AG04449 (cell line): ENCODE measurements at regions not wholly inside any gene's neighbourhood (a gene's known extent, or its start where the extent isn't known, plus 50 kb on each side); places are given as distances from the start of the nearest gene placed in this dataset.
"Not testable (repeated sequence)": the region's sequence is repeated elsewhere in the genome, so short reads cannot be mapped to it uniquely, and the experiment has no call there.

Experiments used
- CTCF ChIA-PET: fragments of 350-600 bp; formaldehyde crosslinking; extraction: SDS; loops from one replicate; lab custom pipeline; 2021; ENCODE audit warnings: antibody characterized with exemption; lab: Yijun Ruan, JAX
- POLR2A ChIA-PET: fragments of 400-600, 350-600 bp; formaldehyde crosslinking; extraction: SDS; loops from one replicate; lab custom pipeline; 2020; ENCODE audit warnings: antibody characterized with exemption, inconsistent platforms; lab: Yijun Ruan, JAX
- DNase-seq: peaks from one replicate; pipeline ENCODE4 v3.0.0-alpha.2; 2010; ENCODE audit warnings: low read depth, low spot score
- H3K4me3 ChIP-seq: 2 replicates; pipeline ENCODE4 v1.5.1; 2011; ENCODE audit warnings: low read depth, mild to moderate bottlenecking, control low read depth, low read length
- TF ChIP-seq, protein P1 (sequence below): IDR thresholded peaks from one replicate; pipeline ENCODE4 v1.5.1; 2011; ENCODE audit warnings: mild to moderate bottlenecking, moderate library complexity, low read length, control low read depth, inconsistent platforms; ENCODE audit not compliant: insufficient read depth; ENCODE audit errors: missing control alignments

DNA sequence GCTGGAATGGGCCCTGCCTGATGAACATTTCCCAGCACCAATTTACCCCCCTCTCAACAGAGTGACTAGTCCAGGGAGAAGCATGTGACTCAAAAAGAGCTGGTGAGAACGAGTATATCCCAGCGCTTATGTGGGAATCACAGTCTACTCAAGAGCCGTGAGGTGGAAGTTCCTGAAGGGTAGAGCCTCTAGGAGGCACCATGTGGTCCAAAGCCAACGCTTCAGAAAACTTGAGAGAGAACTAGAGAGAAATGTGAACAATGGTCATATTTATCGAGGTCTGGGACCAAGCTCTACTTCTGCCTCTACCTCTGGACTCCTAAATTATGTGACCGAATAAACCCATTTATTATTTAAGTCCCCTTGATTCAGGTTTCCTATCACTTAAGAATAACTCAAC, 111.0 kb upstream of the RAP2B start:
- POLR2A ChIA-PET: interaction anchor here (1.5 kb wide), 1 partner anchor 110 kb away, joined by 10 read pairs; no protein-coding TSS in a partner anchor

DNA sequence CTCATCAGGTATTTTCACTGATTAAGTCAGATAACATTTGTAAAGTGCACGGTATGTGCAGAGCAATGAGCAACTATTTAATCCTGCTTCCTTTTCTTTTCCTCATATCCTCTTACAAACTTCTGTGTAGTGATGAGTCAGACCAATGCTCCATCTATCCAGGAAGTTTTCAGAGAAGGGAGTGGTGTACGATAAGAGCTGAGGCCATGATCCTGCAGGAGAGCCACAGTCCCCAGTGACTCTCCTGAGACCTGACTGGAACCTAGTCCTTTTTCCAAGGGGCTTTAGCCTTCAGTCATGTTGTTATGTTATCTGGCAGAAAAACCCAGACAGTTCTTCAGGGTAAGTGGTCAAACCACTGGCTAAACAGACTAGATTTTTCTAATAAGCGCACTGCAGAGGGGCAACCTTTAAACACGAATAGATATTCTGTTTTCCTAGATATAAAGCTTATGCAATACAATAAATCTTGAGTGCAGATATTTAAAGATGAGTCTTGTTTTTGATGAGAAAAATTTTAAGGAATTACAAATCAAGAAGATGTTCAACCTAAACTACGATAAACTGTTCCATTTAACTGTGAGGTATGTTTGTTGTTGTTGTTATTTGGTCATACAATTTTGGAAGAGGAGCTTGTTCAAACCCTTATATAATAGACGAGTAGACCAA, 110.5 kb upstream of the RAP2B start:
- POLR2A ChIA-PET: interaction anchor here (0.6 to 1.5 kb wide), 2 partner anchors 89 to 110 kb away, joined by 3 to 10 read pairs; no protein-coding TSS in a partner anchor
- no peak for DNase-seq
- TF ChIP-seq, protein P1, sequence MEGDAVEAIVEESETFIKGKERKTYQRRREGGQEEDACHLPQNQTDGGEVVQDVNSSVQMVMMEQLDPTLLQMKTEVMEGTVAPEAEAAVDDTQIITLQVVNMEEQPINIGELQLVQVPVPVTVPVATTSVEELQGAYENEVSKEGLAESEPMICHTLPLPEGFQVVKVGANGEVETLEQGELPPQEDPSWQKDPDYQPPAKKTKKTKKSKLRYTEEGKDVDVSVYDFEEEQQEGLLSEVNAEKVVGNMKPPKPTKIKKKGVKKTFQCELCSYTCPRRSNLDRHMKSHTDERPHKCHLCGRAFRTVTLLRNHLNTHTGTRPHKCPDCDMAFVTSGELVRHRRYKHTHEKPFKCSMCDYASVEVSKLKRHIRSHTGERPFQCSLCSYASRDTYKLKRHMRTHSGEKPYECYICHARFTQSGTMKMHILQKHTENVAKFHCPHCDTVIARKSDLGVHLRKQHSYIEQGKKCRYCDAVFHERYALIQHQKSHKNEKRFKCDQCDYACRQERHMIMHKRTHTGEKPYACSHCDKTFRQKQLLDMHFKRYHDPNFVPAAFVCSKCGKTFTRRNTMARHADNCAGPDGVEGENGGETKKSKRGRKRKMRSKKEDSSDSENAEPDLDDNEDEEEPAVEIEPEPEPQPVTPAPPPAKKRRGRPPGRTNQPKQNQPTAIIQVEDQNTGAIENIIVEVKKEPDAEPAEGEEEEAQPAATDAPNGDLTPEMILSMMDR: no peak
- no peak overlapping the region for H3K4me3 ChIP-seq
- CTCF ChIA-PET: interaction anchor here (1.0 to 4.2 kb wide), 4 partner anchors 9 to 113 kb away, joined by 3 to 19 read pairs (median 6); partner anchors contain the start of gene RAP2B

More for the DNA sequence above, 111.0 kb upstream of the RAP2B start:
- DNase-seq: no peak
- CTCF ChIA-PET: interaction anchor here (1.1 to 4.2 kb wide), 3 partner anchors 8 to 111 kb away, joined by 3 to 19 read pairs (median 8); partner anchors contain the start of gene RAP2B
- no peak overlapping the region for H3K4me3 ChIP-seq
- TF ChIP-seq, protein P1: no peak

DNA sequence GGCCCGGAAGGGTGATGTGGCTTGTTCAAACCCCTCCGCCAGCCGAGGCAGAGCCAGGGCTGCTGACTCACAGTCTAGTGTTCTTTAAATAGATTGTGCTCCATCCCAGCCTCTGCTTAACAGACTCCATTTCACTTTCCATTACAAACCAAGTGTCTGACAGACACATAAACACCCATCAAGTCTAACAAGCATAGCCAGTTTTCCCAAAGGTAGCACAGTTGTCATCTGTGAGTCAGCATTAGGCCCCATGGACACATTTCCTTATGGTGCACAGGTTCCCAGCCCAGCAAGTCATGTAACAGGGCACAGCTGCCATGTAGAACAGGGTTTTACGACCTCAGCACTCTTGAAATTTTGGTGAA, 109.9 kb upstream of the RAP2B start:
- H3K4me3 ChIP-seq: no peak overlapping the region
- TF ChIP-seq, protein P1: no peak
- DNase-seq: peak; percentile 72
- ChIA-PET POLR2A (interaction anchor here (0.6 to 1.5 kb wide), 2 partner anchors 89 to 109 kb away, joined by 3 to 10 read pairs; no protein-coding TSS in a partner anchor), CTCF (interaction anchor here (1.0 to 4.2 kb wide), 3 partner anchors 9 to 112 kb away, joined by 4 to 19 read pairs (median 8); partner anchors contain the start of gene RAP2B)

DNA sequence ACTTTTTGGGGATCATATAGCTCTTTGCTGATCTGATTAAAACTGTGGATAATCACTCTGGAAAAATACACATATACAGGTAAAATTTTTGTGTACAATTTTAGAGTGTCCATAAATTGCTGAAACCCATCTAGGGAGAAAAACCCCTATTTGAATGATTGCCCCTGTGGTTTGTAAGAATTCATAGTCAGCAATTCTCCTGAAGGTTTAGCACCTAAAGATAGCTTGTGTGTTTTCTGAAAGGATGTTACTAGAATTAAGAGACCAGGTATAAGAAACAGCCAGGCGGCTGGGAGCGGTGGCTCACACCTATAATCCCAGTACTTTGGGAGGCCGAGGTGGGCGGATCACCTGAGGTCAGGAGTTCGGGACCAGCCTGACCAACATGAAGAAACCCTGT, 106.8 kb upstream of the RAP2B start:
- H3K4me3 ChIP-seq: no peak overlapping the region
- ChIA-PET POLR2A (no interaction called here), CTCF (no interaction called here)
- TF ChIP-seq, protein P1: no peak
- DNase-seq: no peak

DNA sequence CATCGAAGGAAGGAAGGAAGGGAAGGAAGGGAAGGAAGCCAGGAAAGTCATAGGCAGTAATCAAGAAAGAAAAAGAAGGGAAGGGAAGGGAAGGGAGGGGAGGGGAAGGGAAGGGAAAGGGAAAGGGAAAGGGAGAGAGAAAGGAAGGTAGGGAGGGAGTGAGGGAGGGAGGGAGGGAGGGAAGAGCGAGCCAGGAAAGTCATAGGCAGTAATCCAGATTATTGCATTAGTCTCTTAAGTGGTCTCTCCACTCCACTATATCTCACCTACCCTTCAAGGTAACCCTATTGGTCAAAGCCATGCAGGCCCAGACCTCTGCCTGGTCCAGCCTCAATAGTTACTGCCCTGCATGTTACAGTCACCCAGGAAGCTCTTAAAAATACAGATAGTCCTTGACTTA, 106.2 kb upstream of the RAP2B start:
- ChIA-PET CTCF (interaction anchor here (1.5 to 2.0 kb wide), 2 partner anchors 10 to 234 kb away, joined by 3 to 5 read pairs; no protein-coding TSS in a partner anchor), POLR2A (no interaction called here)
- TF ChIP-seq, protein P1: no peak
- no peak overlapping the region for H3K4me3 ChIP-seq
- DNase-seq: no peak

DNA sequence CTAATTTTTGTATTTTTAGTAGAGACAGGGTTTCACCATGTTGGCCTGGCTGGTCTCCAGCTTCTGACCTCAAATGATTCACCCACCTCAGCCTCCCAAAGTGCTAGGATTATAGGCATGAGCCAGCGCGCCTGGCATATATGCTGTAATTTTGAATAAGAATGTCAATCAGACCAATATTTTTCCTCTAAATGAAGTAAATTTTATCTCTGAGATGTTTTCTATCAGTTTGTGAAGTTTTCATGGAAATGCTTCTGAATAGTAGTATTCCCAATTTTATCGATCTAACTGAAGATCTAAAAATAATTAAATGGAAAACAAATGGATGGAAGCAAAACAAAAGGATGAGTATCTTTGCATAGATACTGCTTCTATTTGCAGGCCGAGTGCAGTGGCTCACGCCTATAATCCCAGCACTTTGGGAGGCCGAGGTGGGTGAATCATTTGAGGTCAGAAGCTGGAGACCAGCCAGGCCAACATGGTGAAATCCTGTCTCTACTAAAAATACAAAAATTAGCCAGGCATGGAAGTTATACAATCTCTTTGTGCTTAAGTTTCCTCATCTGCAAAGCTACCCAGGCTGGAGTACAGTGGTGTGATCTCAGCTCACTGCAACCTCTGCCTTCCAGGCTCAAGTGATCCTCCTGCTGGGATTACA, 103.9 kb upstream of the RAP2B start:
- ChIA-PET POLR2A (interaction anchor here (1.0 kb wide), 1 partner anchor 103 kb away, joined by 8 read pairs; no protein-coding TSS in a partner anchor), CTCF (interaction anchor here (2.0 kb wide), 1 partner anchor 12 kb away, joined by 5 read pairs; no protein-coding TSS in a partner anchor)
- not testable (repeated sequence) for H3K4me3 ChIP-seq, DNase-seq
